GM18499 (cell line): ENCODE measurements at regions not wholly inside any gene's neighbourhood (a gene's known extent, or its start where the extent isn't known, plus 50 kb on each side); places are given as distances from the start of the nearest gene placed in this dataset.

ENCODE experiments used
- ATAC-seq: cut with Tn5 transposase; IDR thresholded peaks from one replicate; pipeline ENCODE4 v1.9.1; 2021; ENCODE audit warnings: moderate number of reproducible peaks; ENCODE audit not compliant: insufficient read depth, unreplicated experiment

DNA sequence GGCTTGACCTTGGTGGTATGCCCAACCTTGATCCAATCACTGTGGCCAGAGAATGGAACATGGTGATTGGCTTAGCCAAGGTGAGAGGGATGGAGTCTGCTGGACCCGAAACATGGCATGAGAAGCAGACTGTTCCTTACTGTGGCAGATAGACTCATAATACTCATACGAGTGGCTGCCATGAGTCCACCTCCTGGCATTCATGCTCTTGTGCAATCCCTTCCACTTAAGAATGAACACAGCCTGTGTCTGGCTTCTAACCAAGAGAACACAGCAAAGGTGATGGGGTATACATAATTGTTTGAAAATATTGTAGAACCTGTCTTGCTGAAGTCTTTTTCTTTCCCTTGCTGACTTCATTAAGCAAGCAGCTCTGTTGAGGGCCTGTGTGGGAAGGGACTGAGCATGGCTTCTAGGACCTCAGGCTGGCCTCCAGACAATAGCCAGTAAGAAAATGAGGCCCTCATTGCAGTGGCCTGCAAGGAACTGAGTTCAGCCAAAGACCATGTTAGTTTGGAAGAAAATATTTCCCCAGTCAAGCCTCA is 85.9 kb downstream of the ZNF281 start:
- ATAC-seq: no peak

GRCh38 chr1:200319148-200319547 is 90.7 kb downstream of the ZNF281 start:
- ATAC-seq: no peak

DNA sequence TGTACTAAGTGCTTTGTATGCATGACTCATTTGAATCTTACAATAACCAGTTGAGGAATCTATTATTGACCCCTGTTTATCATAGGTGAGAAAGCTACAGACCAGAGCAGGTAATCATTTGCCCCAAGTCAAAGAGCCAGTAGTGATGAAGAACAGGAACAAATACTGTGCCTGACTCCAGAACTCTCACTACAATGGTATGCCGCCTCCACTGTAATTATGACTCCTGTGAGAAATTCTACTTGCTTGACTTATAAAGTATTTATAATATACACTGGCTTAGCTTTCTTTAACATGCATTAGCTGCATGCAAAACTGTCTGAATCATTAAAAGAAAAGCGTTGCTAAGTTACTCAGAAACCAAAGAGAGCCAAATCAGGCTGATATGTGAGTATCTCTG is 92.6 kb downstream of the ZNF281 start:
- ATAC-seq: no peak

- ATAC-seq: no peak
Measured at GRCh38 chr1:200316148-200316803, 93.6 kb downstream of the ZNF281 start.

- no peak for ATAC-seq
Measured at GRCh38 chr1:200314085-200314750, 95.6 kb downstream of the ZNF281 start.

DNA sequence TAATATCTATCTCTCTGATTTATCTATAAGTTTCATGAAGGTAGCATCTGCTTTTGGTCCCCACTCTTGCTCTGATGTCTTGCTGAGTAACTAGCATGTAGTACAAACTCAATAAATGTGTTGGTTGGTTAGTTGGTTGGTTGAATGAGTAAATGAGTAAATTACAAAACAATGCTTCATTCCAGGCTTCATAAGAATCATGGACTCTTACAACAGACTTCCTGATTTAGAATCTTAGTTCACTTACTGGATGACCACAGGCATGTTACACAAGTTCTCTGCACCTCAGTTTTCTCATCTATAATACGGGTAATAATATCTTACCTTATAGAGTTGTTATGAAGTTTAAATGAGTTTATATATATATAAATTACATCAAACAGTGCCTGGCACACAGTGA is 98.6 kb downstream of the ZNF281 start:
- no peak for ATAC-seq

DNA sequence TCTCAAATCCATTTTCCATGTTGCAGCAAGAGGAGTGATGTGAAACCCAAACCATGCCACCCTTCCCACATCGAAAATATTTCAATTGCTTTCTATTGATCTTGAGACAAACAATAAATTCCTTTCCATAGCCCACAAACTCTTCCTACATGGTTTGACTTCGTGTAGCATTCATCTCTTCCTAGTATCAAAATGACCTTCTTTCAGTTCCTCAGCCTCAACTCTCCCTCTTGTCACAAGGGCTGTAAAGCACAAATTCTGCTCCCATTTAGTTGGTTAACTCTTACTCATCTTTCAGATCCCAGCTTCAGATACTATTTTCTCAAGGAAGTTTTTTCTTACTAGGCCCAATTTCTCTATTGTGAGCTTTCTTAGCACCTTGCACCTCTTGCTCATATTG is 99.0 kb downstream of the ZNF281 start:
- ATAC-seq: no peak

DNA sequence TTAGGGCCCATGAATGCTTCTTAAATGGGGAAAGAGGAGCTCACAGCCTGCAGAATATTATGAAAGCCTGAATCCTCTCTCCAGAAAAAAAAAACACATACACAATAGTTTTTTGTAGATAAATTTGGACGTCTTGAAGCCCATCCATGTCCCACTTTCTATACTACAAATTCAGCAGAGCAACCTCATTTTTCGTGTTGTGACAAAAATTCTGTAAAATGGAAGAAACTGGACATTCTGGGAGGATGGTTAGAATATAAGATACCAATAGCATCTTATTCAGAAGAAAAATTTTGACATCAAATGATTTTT is 102.1 kb downstream of the ZNF281 start:
- ATAC-seq: no peak

- peak; percentile 46 for ATAC-seq
Measured at GRCh38 chr1:200306944-200307754, 102.7 kb downstream of the ZNF281 start.

DNA sequence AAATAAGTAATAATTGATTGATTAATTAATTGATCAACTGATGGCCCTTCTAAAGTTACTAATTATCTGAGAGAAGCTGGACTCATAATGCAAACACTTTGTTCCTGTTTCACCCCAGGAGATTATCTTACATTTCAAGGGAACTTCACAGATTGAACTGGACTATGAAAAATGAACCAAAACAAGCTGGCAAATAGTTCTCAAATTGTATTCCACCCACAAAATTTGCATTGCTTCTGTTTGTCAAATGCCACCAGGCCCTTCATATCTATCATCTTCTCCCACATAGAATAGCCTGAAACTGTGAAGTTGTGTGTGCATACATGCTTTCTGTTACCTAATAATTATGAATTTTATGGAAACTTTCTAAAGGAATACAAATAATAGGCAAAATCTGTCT is 104.0 kb downstream of the ZNF281 start:
- no peak for ATAC-seq

DNA sequence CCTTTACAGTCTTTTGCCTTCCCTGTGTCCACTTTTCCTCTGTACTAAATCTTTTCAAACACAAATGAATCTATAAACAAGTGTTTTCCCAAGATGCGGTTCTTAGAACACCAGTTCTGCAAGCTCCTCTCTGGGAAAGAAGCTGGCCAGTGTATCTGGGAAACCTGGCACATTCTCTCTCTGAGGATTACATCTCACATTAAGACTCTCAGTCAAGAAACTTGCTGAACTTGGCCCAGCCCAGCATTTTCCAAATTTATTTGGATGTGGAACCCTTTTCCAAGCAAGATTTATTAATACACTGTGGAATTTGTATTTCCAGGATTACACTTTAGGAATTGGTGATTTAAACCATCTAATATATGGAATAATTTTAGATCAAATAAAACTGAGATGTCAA is 105.7 kb downstream of the ZNF281 start:
- no peak for ATAC-seq

GRCh38 chr1:200302921-200303290 is 106.9 kb downstream of the ZNF281 start:
- no peak for ATAC-seq

GRCh38 chr1:200302192-200302920 is 107.5 kb downstream of the ZNF281 start:
- no peak for ATAC-seq

GRCh38 chr1:200301152-200301551 is 108.7 kb downstream of the ZNF281 start:
- ATAC-seq: no peak

DNA sequence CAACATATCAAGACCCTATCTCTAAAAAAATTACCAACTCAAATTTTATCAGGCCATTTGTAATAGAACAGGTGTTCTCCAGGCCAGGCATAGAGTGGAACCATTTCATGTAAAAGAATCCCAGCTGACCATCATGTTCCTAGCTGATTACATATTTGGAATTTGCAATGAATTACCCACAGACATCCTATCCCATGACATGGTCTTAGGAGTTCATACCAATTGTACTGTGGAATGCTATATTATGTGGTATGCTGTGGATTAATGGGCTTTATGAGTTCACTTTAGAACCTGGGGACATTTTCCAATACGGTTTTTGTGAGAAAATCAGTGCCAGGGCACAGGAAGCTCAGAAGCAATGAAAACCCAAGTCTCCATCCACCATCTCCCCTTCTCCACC is 110.3 kb downstream of the ZNF281 start:
- ATAC-seq: no peak

GRCh38 chr1:200298242-200298641 is 111.6 kb downstream of the ZNF281 start:
- no peak for ATAC-seq

- no peak for ATAC-seq
Measured at GRCh38 chr1:200296091-200296661, 113.7 kb downstream of the ZNF281 start.

DNA sequence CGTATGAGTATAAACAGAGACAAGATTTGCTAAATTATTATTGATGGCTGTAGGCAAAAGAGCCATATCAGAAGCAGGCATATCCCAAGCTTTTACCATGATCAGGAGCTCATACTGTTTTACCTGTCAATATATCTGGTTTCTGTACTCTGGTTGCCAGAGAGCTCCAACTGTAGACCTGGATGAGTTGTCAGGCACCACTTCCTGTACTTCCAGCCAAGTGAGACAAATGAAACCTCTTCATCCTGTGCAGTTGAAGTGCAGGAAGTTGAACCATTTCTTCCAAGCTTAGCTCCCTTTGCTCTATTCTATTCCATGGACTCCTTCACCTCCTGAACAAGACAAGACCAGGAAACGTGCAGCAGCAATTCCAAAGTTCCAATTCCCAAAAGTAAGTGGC is 115.6 kb downstream of the ZNF281 start:
- no peak for ATAC-seq

GRCh38 chr1:200292699-200293098 is 117.1 kb downstream of the ZNF281 start:
- no peak for ATAC-seq

GRCh38 chr1:200291106-200291505 is 118.7 kb downstream of the ZNF281 start:
- no peak for ATAC-seq
